AG04450 (cell line): ENCODE measurements at regions not wholly inside any gene's neighbourhood (a gene's known extent, or its start where the extent isn't known, plus 50 kb on each side); places are given as distances from the start of the nearest gene placed in this dataset.

Experiments
- CTCF ChIA-PET: fragments of 300-600, 350-600 bp; formaldehyde crosslinking; extraction: SDS; loops from one replicate; lab custom pipeline; 2022; ENCODE audit warnings: antibody characterized with exemption, inconsistent platforms; lab: Charles Lee
- POLR2A ChIA-PET: fragments of 350-600 bp; formaldehyde crosslinking; extraction: SDS; loops from one replicate; lab custom pipeline; 2021; ENCODE audit warnings: antibody characterized with exemption, inconsistent platforms; lab: Yijun Ruan, JAX
- DNase-seq: peaks from one replicate; pipeline ENCODE4 v3.0.0-alpha.2; 2011; ENCODE audit warnings: low read depth, low spot score
- H3K27ac ChIP-seq: one replicate; pipeline ENCODE4 v1.5.1; 2012; ENCODE audit warnings: low read depth, low read length, control low read depth
- H3K27me3 ChIP-seq: one replicate; pipeline ENCODE4 v1.6.0; 2012; ENCODE audit warnings: low read length; ENCODE audit not compliant: control insufficient read depth, insufficient read depth
- H3K4me3 ChIP-seq: 2 replicates; pipeline ENCODE4 v1.5.1; 2011; ENCODE audit warnings: mild to moderate bottlenecking, low read depth, low read length, control low read depth
- H3K9me3 ChIP-seq: 2 replicates; pipeline ENCODE4 v1.5.1; 2012; ENCODE audit warnings: low read length; ENCODE audit not compliant: control insufficient read depth, insufficient read depth
- TF ChIP-seq, protein P1 (sequence below): IDR thresholded peaks from 2 replicates; pipeline ENCODE4 v1.5.1; 2011; ENCODE audit warnings: low read depth, low read length, control low read depth, inconsistent platforms

DNA sequence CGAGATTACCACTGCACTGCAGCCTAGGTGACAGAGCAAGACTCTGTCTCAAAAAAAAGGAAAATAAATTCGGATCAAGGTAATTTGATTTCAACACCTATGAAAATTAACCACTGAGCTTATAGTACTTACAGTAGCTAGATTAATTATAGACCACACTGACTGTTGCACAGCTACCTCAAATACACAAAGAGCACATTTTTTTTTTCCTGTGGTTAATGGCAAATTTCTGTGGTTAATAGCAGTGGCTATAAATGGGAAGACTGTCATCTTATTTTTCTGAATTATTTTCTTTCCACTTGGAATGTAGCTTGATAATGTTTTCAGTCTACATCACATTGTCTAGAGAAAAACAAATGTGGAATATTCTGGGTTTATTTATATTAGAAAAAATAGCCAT is 1661.6 kb upstream of the PCDH7 start:
- ChIA-PET CTCF (no interaction called here), POLR2A (no interaction called here)
- Histone ChIP-seq H3K27me3 (no peaks in the 10 kb centered on the region), H3K4me3 (no peak overlapping the region), H3K27ac (no peak overlapping the region), H3K9me3 (no peaks in the 10 kb centered on the region)
- TF ChIP-seq, protein P1, sequence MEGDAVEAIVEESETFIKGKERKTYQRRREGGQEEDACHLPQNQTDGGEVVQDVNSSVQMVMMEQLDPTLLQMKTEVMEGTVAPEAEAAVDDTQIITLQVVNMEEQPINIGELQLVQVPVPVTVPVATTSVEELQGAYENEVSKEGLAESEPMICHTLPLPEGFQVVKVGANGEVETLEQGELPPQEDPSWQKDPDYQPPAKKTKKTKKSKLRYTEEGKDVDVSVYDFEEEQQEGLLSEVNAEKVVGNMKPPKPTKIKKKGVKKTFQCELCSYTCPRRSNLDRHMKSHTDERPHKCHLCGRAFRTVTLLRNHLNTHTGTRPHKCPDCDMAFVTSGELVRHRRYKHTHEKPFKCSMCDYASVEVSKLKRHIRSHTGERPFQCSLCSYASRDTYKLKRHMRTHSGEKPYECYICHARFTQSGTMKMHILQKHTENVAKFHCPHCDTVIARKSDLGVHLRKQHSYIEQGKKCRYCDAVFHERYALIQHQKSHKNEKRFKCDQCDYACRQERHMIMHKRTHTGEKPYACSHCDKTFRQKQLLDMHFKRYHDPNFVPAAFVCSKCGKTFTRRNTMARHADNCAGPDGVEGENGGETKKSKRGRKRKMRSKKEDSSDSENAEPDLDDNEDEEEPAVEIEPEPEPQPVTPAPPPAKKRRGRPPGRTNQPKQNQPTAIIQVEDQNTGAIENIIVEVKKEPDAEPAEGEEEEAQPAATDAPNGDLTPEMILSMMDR = no peak
- DNase-seq = no peak

DNA sequence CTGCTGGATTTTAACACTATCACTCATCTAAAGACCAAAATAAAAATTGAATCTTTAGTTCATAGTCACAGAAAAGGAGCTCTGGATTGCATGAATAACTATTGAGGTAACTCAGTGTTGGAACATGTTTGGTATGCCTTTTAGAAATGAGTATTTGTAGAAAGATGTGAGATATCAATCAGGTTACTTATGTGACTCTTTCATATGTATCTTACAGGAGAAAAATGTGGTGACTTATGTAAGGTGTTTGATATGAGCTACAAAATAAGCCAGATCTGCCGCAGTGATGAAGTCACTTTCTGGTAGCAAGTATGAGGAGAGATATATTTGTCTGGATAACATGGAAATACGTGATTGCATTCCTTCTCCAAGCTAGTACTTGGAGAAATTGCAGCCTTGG is 1653.3 kb upstream of the PCDH7 start:
- TF ChIP-seq, protein P1 = no peak
- Histone ChIP-seq H3K4me3 (no peak overlapping the region), H3K27ac (no peak overlapping the region), H3K27me3 (no peaks in the 10 kb centered on the region), H3K9me3 (no peaks in the 10 kb centered on the region)
- POLR2A ChIA-PET = interaction anchor here (1.0 kb wide), 1 partner anchor 20 kb away, joined by 8 read pairs; no protein-coding TSS in a partner anchor
- CTCF ChIA-PET = no interaction called here
- DNase-seq = no peak

DNA sequence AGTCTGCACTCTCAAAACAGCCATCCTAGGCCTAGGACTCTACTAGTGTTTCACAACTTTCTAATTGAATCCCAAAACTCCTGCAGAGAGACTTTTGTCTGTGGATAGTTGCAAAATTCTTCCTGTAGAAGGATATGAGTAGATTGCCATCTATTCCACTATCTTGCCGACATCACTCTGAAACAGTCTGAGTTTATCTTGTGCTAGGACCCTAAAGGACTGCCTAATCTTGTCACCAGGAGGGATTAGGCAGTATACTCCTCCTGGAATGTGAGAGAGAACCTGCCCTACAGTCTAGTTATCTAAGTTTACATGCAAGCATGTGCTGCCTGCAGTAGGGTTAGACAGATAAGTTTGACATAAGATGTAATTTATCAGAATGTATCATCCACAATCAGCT is 1646.6 kb upstream of the PCDH7 start:
- no peak overlapping the region for H3K27ac ChIP-seq
- CTCF ChIA-PET = no interaction called here
- POLR2A ChIA-PET = no interaction called here
- H3K27me3 ChIP-seq = no peaks in the 10 kb centered on the region
- peaks cover 4% of the 10 kb centered on the region; the same call in 1 of the 2 replicates for H3K9me3 ChIP-seq
- TF ChIP-seq, protein P1 = no peak
- DNase-seq = no peak
- H3K4me3 ChIP-seq = no peak overlapping the region

DNA sequence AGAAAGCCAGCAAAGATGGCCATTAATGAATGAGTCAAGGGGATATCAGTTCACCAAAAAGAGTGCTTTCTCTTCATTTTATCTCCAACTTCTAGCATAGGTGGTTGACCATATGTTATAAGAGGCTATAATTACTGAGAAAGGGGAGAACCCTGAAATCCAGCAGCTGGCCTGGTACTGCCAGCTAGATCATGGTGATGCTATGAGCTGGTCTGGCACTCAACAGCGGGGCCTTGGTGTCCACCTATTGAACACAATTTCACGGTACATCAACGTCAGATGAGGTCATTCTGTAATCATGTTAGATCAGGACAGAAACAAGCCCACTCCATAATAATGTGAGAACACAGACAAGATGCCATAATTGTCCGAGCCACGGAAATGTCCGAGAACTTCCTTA is 1644.8 kb upstream of the PCDH7 start:
- no peak for DNase-seq
- TF ChIP-seq, protein P1 = no peak
- Histone ChIP-seq H3K27ac (no peak overlapping the region), H3K4me3 (no peak overlapping the region), H3K9me3 (peaks cover 4% of the 10 kb centered on the region; the same call in 1 of the 2 replicates), H3K27me3 (no peaks in the 10 kb centered on the region)
- ChIA-PET CTCF (no interaction called here), POLR2A (no interaction called here)

DNA sequence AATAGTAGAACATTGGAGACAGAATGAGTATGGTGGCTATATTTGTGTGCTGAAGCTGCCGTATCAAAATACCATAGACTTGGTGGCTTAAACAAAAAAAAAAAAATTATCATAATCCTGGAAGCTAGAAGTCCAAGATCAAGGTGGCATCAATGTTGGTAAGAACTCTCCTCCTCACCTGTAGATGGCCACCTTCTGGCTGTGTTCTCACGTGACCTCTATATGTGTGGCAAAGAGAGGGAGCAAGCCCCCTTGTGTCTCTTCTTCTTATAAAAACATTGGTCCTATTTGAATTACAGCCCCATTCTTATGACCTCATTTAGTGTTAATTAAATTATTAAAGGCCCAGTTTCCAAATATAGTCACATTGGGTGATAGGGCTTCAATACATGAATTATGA is 1640.9 kb upstream of the PCDH7 start:
- Histone ChIP-seq H3K27me3 (no peaks in the 10 kb centered on the region), H3K9me3 (no peaks in the 10 kb centered on the region), H3K4me3 (no peak overlapping the region), H3K27ac (no peak overlapping the region)
- POLR2A ChIA-PET = no interaction called here
- CTCF ChIA-PET = no interaction called here
- TF ChIP-seq, protein P1 = no peak
- no peak for DNase-seq
